CD4-positive, alpha-beta T cell (primary cell): ENCODE measurements at regions not wholly inside any gene's neighbourhood (a gene's known extent, or its start where the extent isn't known, plus 50 kb on each side); places are given as distances from the start of the nearest gene placed in this dataset.

Experiments
- ATAC-seq: fragments of 200-7000 bp; cut with Tn5 transposase; one replicate; pipeline ENCODE4 v1.10.0; 2022; ENCODE audit warnings: mild to moderate bottlenecking; ENCODE audit not compliant: poor library complexity
- CTCF ChIA-PET: fragments of 350-600 bp; sonication (Branson Sonifier 250); formaldehyde crosslinking; loops from one replicate; lab custom pipeline; 2021; ENCODE audit warnings: antibody characterized with exemption, inconsistent platforms; lab: Charles Lee
- POLR2A ChIA-PET: fragments of 350-600 bp; sonication (Branson Sonifier 250); formaldehyde crosslinking; loops from one replicate; lab custom pipeline; 2021; ENCODE audit warnings: antibody characterized with exemption, inconsistent platforms; lab: Charles Lee
- DNase-seq, 14 experiments: peaks; one replicate each; pipeline ENCODE4 v3.0.0-alpha.2; 2013 to 2020; ENCODE audit warnings: mixed read lengths in 2 of 14
- H3K27ac ChIP-seq, 2 donors: one replicate each; pipeline versions ENCODE4 v1.5.1 to v1.7.0; 2013; ENCODE audit warnings: low read length in 2 of 2, low read depth in 1 of 2, mild to moderate bottlenecking in 1 of 2
- H3K27me3 ChIP-seq, 2 experiments: 1 replicate in 1 of 2; 2 replicates in 1 of 2; pipeline versions ENCODE4 v1.6.1 to v1.7.0; 2013; ENCODE audit warnings: low read length in 2 of 2, control low read depth in 1 of 2, mild to moderate bottlenecking in 1 of 2, moderate library complexity in 1 of 2; ENCODE audit not compliant: insufficient read depth in 2 of 2, control insufficient read depth in 1 of 2
- H3K36me3 ChIP-seq: one replicate; pipeline ENCODE4 v1.6.1; 2013; ENCODE audit warnings: low read length, control low read depth; ENCODE audit not compliant: insufficient read depth
- H3K4me1 ChIP-seq: one replicate; pipeline ENCODE4 v1.6.1; 2013; ENCODE audit warnings: low read length, control low read depth; ENCODE audit not compliant: insufficient read depth
- H3K4me3 ChIP-seq: one replicate; pipeline ENCODE4 v1.5.1; 2013; ENCODE audit warnings: mild to moderate bottlenecking, low read length, moderate library complexity
- H3K9me3 ChIP-seq, 2 experiments: 1 replicate in 1 of 2; 2 replicates in 1 of 2; pipeline versions ENCODE4 v1.6.1 to v1.7.0; 2013; ENCODE audit warnings: low read length in 2 of 2, mild to moderate bottlenecking in 2 of 2, control low read depth in 1 of 2, moderate library complexity in 1 of 2; ENCODE audit not compliant: control insufficient read depth in 1 of 2, insufficient read depth in 1 of 2
- H3K27ac Mint-ChIP-seq: one replicate; pipeline ENCODE4 v1.8.0; 2020; ENCODE audit warnings: mixed read lengths
- H3K27me3 Mint-ChIP-seq: one replicate; pipeline ENCODE4 v1.8.0; 2021; ENCODE audit warnings: mixed read lengths
- H3K36me3 Mint-ChIP-seq: one replicate; pipeline ENCODE4 v1.8.0; 2021; ENCODE audit warnings: low read depth, mixed read lengths
- H3K4me1 Mint-ChIP-seq: one replicate; pipeline ENCODE4 v1.8.0; 2021; ENCODE audit warnings: low read depth, mixed read lengths
- H3K4me3 Mint-ChIP-seq: one replicate; pipeline ENCODE4 v1.8.0; 2020; ENCODE audit warnings: mild to moderate bottlenecking, mixed read lengths
- H3K9me3 Mint-ChIP-seq: one replicate; pipeline ENCODE4 v1.8.0; 2020; ENCODE audit warnings: mixed read lengths
- CTCF ChIP-seq: fragments of 200-600 bp; IDR thresholded peaks from one replicate; pipeline ENCODE4 v1.8.0; 2022; ENCODE audit warnings: antibody characterized with exemption, mild to moderate bottlenecking
- intact Hi-C, 2 experiments: fragments of 100-400 bp; cut with DNase I in 1 of 2; cut with micrococcal nuclease in 1 of 2; formaldehyde crosslinking; loops; one replicate each; pipeline versions ENCODE4 v1.15.1 to v1.9.0; 2023 to 2025; cut with DNase I, micrococcal nuclease

- POLR2A ChIA-PET, result no interaction called here
- Mint-ChIP-seq H3K36me3 (no peaks in the 10 kb centered on the region), H3K4me1 (no peaks in the 10 kb centered on the region), H3K27me3 (no peaks in the 10 kb centered on the region), H3K9me3 (no peaks in the 10 kb centered on the region), H3K4me3 (no peak overlapping the region), H3K27ac (no peak overlapping the region)
- no peaks in the 10 kb centered on the region for H3K4me1 ChIP-seq
- ATAC-seq (no peak), DNase-seq (no peak)
- no peaks in the 10 kb centered on the region for H3K9me3 ChIP-seq
- no peak overlapping the region for H3K4me3 ChIP-seq
- no peaks in the 10 kb centered on the region for H3K36me3 ChIP-seq
- CTCF ChIA-PET, result no interaction called here
- no peak for TF ChIP-seq CTCF
- H3K27me3 ChIP-seq, result no peaks in the 10 kb centered on the region
- no peak overlapping the region for H3K27ac ChIP-seq
- intact Hi-C loops, result no loop called here
Observed at GRCh38 chr13:31528176-31528575, 211.2 kb upstream of the RXFP2 start.

- H3K27me3 ChIP-seq, result no peaks in the 10 kb centered on the region
- H3K4me1 ChIP-seq, result no peaks in the 10 kb centered on the region
- intact Hi-C loops, result no loop called here
- CTCF ChIA-PET, result no interaction called here
- H3K4me3 ChIP-seq, result no peak overlapping the region
- no peaks in the 10 kb centered on the region for H3K9me3 ChIP-seq
- Mint-ChIP-seq H3K36me3 (no peaks in the 10 kb centered on the region), H3K27me3 (no peaks in the 10 kb centered on the region), H3K27ac (no peak overlapping the region), H3K4me3 (no peak overlapping the region), H3K4me1 (no peaks in the 10 kb centered on the region), H3K9me3 (no peaks in the 10 kb centered on the region)
- POLR2A ChIA-PET, result no interaction called here
- no peak overlapping the region for H3K27ac ChIP-seq
- DNase-seq, result no peak
- ATAC-seq, result no peak
- no peaks in the 10 kb centered on the region for H3K36me3 ChIP-seq
- no peak for TF ChIP-seq CTCF
Observed at GRCh38 chr13:31528758-31529157, 210.6 kb upstream of the RXFP2 start.

- Histone ChIP-seq H3K4me1 (no peaks in the 10 kb centered on the region), H3K4me3 (no peak overlapping the region), H3K9me3 (no peaks in the 10 kb centered on the region), H3K27me3 (no peaks in the 10 kb centered on the region), H3K36me3 (no peaks in the 10 kb centered on the region), H3K27ac (no peak overlapping the region)
- Mint-ChIP-seq H3K4me3 (no peak overlapping the region), H3K9me3 (no peaks in the 10 kb centered on the region), H3K27ac (no peak overlapping the region), H3K27me3 (peaks cover 4% of the 10 kb centered on the region), H3K36me3 (no peaks in the 10 kb centered on the region), H3K4me1 (no peaks in the 10 kb centered on the region)
- ATAC-seq, result no peak
- no peak for TF ChIP-seq CTCF
- ChIA-PET CTCF (no interaction called here), POLR2A (no interaction called here)
- DNase-seq, result no peak
- intact Hi-C loops, result no loop called here
Observed at GRCh38 chr13:31530922-31531321, 208.4 kb upstream of the RXFP2 start.
